PC-3 (cell line): ENCODE measurements at regions not wholly inside any gene's neighbourhood (a gene's known extent, or its start where the extent isn't known, plus 50 kb on each side); places are given as distances from the start of the nearest gene placed in this dataset.

Experiments used
- CTCF ChIP-seq: fragments of 300-600 bp; sonication (generic); conservative IDR thresholded peaks from 2 replicates; pipeline ENCODE4 v1.5.1; 2017; ENCODE audit warnings: antibody characterized with exemption, low read depth, mild to moderate bottlenecking, low read length
- EZH2 ChIP-seq: fragments of 300-600 bp; sonication (generic); IDR thresholded peaks from one replicate; pipeline ENCODE4 v1.6.1; 2017; ENCODE audit warnings: antibody characterized with exemption, mild to moderate bottlenecking, low read length; ENCODE audit not compliant: unreplicated experiment
- EZH2phosphoT487 ChIP-seq: fragments of 300-600 bp; sonication (generic); IDR thresholded peaks from 2 replicates; pipeline ENCODE4 v1.6.1; 2018; ENCODE audit warnings: mild to moderate bottlenecking, antibody characterized with exemption, low read length, borderline replicate concordance

GRCh38 chr12:90199006-90199405 is 490.4 kb upstream of the ATP2B1 start:
- TF ChIP-seq CTCF: no peak
- TF ChIP-seq EZH2: no peak
- no peak for TF ChIP-seq EZH2phosphoT487
